ENCODE measurements at regions not wholly inside any gene's neighbourhood (a gene's known extent, or its start where the extent isn't known, plus 50 kb on each side); places are given as distances from the start of the nearest gene placed in this dataset.
A peak's percentile ranks its signal among the peaks of the same experiment; 100 is the strongest.

DNA sequence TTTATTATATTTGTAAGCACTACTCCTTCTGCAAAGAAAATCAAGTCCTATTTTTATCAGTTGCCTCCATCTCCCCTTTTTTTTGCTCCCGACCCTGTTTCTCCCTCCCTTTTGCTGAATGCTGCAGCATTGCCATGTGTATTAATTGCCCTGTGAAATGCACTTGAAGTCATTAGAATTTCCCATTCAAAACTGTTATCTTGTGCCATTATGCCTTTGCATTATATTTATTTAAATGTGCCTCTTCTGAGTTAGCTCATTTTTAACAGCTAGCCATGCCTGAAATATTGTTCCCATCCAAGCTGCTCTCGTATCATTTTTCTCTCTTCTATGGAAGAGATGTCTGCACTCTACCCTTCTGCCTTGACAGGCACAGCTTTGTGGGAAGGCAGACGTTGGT, 404.0 kb upstream of the PLXNA2 start:
- Mint-ChIP-seq H3K27me3 (ENCODE audit: low read depth, unreplicated experiment) (peaks cover 3% of the 10 kb centered on the region), H3K4me1 (ENCODE audit: low read depth, unreplicated experiment) (peaks cover 7% of the 10 kb centered on the region), H3K4me3 (ENCODE audit: unreplicated experiment) (no peak overlapping the region), H3K27ac (ENCODE audit: unreplicated experiment) (no peak overlapping the region), H3K9me3 (ENCODE audit: unreplicated experiment) (no peaks in the 10 kb centered on the region), H3K36me3 (ENCODE audit: low read depth, unreplicated experiment) (no peaks in the 10 kb centered on the region)
- Histone ChIP-seq H4K20me1 (ENCODE audit: insufficient read depth, low read length) (no peaks in the 10 kb centered on the region), H3K4me2 (ENCODE audit: low read length) (no peak overlapping the region), H3K79me2 (ENCODE audit: insufficient read depth, low read length) (no peaks in the 10 kb centered on the region), H3K4me3 (ENCODE audit: insufficient read depth, low read depth, low read length) (no peak overlapping the region), H3K36me3 (ENCODE audit: insufficient read depth, low read length) (no peaks in the 10 kb centered on the region), H3K27ac (ENCODE audit: low read depth, low read length) (no peak overlapping the region), H3K9me3 (ENCODE audit: insufficient read depth, low read depth, low read length) (no peaks in the 10 kb centered on the region), H2AFZ (ENCODE audit: low read depth, low read length) (no peak overlapping the region), H3K9ac (ENCODE audit: low read length) (no peak overlapping the region), H3K4me1 (ENCODE audit: insufficient read depth, low read length) (no peaks in the 10 kb centered on the region), H3K27me3 (ENCODE audit: insufficient read depth, low read length) (no peaks in the 10 kb centered on the region)
- DNase-seq (ENCODE audit: low read depth) (no peak), FAIRE-seq (no peak)
- TF ChIP-seq, protein P1, sequence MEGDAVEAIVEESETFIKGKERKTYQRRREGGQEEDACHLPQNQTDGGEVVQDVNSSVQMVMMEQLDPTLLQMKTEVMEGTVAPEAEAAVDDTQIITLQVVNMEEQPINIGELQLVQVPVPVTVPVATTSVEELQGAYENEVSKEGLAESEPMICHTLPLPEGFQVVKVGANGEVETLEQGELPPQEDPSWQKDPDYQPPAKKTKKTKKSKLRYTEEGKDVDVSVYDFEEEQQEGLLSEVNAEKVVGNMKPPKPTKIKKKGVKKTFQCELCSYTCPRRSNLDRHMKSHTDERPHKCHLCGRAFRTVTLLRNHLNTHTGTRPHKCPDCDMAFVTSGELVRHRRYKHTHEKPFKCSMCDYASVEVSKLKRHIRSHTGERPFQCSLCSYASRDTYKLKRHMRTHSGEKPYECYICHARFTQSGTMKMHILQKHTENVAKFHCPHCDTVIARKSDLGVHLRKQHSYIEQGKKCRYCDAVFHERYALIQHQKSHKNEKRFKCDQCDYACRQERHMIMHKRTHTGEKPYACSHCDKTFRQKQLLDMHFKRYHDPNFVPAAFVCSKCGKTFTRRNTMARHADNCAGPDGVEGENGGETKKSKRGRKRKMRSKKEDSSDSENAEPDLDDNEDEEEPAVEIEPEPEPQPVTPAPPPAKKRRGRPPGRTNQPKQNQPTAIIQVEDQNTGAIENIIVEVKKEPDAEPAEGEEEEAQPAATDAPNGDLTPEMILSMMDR (IDR thresholded peaks at IDR 0.05; ENCODE audit: insufficient read depth, low read depth, low read length), result no peak
- TF ChIP-seq EZH2 (IDR thresholded peaks at IDR 0.05; ENCODE audit: insufficient read depth, low read length), result no peak

DNA sequence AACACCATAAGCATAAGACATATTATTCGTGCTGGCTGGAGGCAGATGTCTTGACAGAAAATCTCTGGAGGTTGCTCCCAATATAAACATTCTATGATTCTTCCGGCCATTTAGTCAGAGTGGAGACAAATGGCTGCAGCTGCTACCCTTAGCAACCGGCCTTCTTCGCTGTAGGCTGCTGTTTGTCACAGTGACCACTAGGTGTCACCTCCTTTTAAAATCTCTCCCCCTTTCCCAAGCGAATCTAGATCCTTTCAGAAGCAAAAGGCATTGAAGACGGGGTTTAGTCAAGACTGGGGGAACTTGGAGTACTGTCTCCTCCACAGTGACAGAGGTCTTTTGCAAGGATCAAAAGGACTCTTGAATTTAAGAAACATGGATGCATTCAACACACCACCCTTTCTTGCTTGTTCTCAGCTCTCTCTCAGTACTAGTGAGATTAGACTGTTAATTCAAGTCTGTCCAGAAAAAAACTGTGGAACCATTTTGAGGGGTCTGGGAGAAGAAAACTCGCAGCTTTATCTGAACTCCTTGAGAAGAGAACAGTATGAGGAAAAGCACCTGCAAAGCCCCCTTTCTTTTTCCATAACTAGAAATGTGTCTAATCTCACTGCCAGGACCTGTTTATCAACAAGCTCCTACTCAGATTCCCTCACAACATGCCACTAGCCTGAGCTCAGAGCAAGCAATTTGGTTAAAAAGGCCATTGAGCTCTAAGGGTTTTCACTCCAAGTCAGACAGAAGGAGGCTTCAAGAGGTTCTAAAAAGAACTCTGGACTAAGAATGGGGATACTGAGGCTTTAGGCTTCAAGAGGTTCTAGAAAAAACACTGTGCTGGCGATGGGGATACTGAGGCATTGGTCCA, 408.3 kb upstream of the PLXNA2 start:
- Mint-ChIP-seq H3K36me3 (ENCODE audit: low read depth, unreplicated experiment) (no peaks in the 10 kb centered on the region), H3K4me1 (ENCODE audit: low read depth, unreplicated experiment) (peaks cover 7% of the 10 kb centered on the region), H3K9me3 (ENCODE audit: unreplicated experiment) (no peaks in the 10 kb centered on the region), H3K4me3 (ENCODE audit: unreplicated experiment) (no peak overlapping the region), H3K27me3 (ENCODE audit: low read depth, unreplicated experiment) (peaks cover 8% of the 10 kb centered on the region), H3K27ac (ENCODE audit: unreplicated experiment) (no peak overlapping the region)
- Histone ChIP-seq H4K20me1 (ENCODE audit: insufficient read depth, low read length) (no peaks in the 10 kb centered on the region), H3K79me2 (ENCODE audit: insufficient read depth, low read length) (no peaks in the 10 kb centered on the region), H3K9me3 (ENCODE audit: insufficient read depth, low read depth, low read length) (no peaks in the 10 kb centered on the region), H3K36me3 (ENCODE audit: insufficient read depth, low read length) (no peaks in the 10 kb centered on the region), H3K4me2 (ENCODE audit: low read length) (no peak overlapping the region), H3K4me1 (ENCODE audit: insufficient read depth, low read length) (no peaks in the 10 kb centered on the region), H3K27me3 (ENCODE audit: insufficient read depth, low read length) (no peaks in the 10 kb centered on the region), H3K4me3 (ENCODE audit: insufficient read depth, low read depth, low read length) (no peak overlapping the region), H3K27ac (ENCODE audit: low read depth, low read length) (no peak overlapping the region), H3K9ac (ENCODE audit: low read length) (no peak overlapping the region), H2AFZ (ENCODE audit: low read depth, low read length) (no peak overlapping the region)
- DNase-seq (ENCODE audit: low read depth) (peak; percentile 44), FAIRE-seq (no peak)
- TF ChIP-seq EZH2 (IDR thresholded peaks at IDR 0.05; ENCODE audit: insufficient read depth, low read length), result no peak
- TF ChIP-seq, protein P1 (IDR thresholded peaks at IDR 0.05; ENCODE audit: insufficient read depth, low read depth, low read length), result peak; percentile 94

DNA sequence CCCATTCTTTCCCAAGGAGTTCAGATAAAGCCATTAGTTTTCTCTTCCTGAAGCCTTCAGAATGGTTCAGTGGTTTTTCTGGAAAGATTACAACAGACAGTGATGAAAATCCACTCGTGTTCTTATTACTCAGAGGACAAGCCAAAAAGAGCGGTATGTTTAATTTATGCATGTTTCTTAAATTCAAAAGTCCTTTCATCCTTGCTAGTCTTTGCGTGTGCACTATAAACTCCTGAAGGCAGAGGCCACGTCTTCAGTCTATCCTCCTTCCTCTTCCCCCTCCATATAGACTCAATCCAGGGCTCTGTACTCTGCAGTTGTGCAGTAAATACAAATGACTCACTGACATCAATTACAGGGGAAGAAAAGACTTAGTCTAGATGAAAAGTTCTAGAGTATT, 409.2 kb upstream of the PLXNA2 start:
- Histone ChIP-seq H3K4me3 (ENCODE audit: insufficient read depth, low read depth, low read length) (no peak overlapping the region), H3K4me2 (ENCODE audit: low read length) (no peak overlapping the region), H3K9ac (ENCODE audit: low read length) (no peak overlapping the region), H3K36me3 (ENCODE audit: insufficient read depth, low read length) (no peaks in the 10 kb centered on the region), H3K4me1 (ENCODE audit: insufficient read depth, low read length) (no peaks in the 10 kb centered on the region), H4K20me1 (ENCODE audit: insufficient read depth, low read length) (no peaks in the 10 kb centered on the region), H2AFZ (ENCODE audit: low read depth, low read length) (no peak overlapping the region), H3K27ac (ENCODE audit: low read depth, low read length) (no peak overlapping the region), H3K79me2 (ENCODE audit: insufficient read depth, low read length) (no peaks in the 10 kb centered on the region), H3K9me3 (ENCODE audit: insufficient read depth, low read depth, low read length) (no peaks in the 10 kb centered on the region), H3K27me3 (ENCODE audit: insufficient read depth, low read length) (no peaks in the 10 kb centered on the region)
- Mint-ChIP-seq H3K27me3 (ENCODE audit: low read depth, unreplicated experiment) (peaks cover 8% of the 10 kb centered on the region), H3K4me3 (ENCODE audit: unreplicated experiment) (no peak overlapping the region), H3K4me1 (ENCODE audit: low read depth, unreplicated experiment) (peaks cover 7% of the 10 kb centered on the region), H3K27ac (ENCODE audit: unreplicated experiment) (no peak overlapping the region), H3K36me3 (ENCODE audit: low read depth, unreplicated experiment) (no peaks in the 10 kb centered on the region), H3K9me3 (ENCODE audit: unreplicated experiment) (no peaks in the 10 kb centered on the region)
- no peak for DNase-seq (ENCODE audit: low read depth)
- no peak for FAIRE-seq
- TF ChIP-seq, protein P1 (IDR thresholded peaks at IDR 0.05; ENCODE audit: insufficient read depth, low read depth, low read length), result no peak
- no peak for TF ChIP-seq EZH2 (IDR thresholded peaks at IDR 0.05; ENCODE audit: insufficient read depth, low read length)
